Loucy (cell line): ENCODE measurements at regions not wholly inside any gene's neighbourhood (a gene's known extent, or its start where the extent isn't known, plus 50 kb on each side); places are given as distances from the start of the nearest gene placed in this dataset.
"Not testable (repeated sequence)": the region's sequence is repeated elsewhere in the genome, so short reads cannot be mapped to it uniquely, and the experiment has no call there.

Experiments used
- H2AFZ ChIP-seq: fragments of 200-600 bp; sonication (generic); 2 replicates; pipeline ENCODE4 v1.6.0; 2016; ENCODE audit warnings: antibody characterized with exemption, mild to moderate bottlenecking, low read length, moderate library complexity
- H3F3A ChIP-seq: fragments of 200-600 bp; 2 replicates; pipeline ENCODE4 v1.6.0; 2016; ENCODE audit warnings: antibody characterized with exemption, low read depth, mild to moderate bottlenecking
- H3K27me3 ChIP-seq: fragments of 200-600 bp; sonication (generic); 2 replicates; pipeline ENCODE4 v1.6.1; 2014; ENCODE audit warnings: low read length, mild to moderate bottlenecking; ENCODE audit not compliant: insufficient read depth, poor library complexity, severe bottlenecking
- H3K36me3 ChIP-seq: fragments of 200-600 bp; sonication (generic); 2 replicates; pipeline ENCODE4 v1.6.1; 2016; ENCODE audit warnings: low read length; ENCODE audit not compliant: insufficient read depth
- H3K4me1 ChIP-seq: fragments of 200-600 bp; sonication (generic); 2 replicates; pipeline ENCODE4 v1.5.1; 2014; ENCODE audit warnings: low read length, mild to moderate bottlenecking; ENCODE audit not compliant: insufficient read depth, poor library complexity, severe bottlenecking
- H3K4me2 ChIP-seq: fragments of 200-600 bp; sonication (generic); 2 replicates; pipeline ENCODE4 v1.6.0; 2014; ENCODE audit warnings: antibody characterized with exemption, low read length, low read depth, mild to moderate bottlenecking; ENCODE audit not compliant: poor library complexity, severe bottlenecking
- H3K4me3 ChIP-seq: fragments of 200-600 bp; sonication (generic); 2 replicates; pipeline ENCODE4 v1.5.1; 2014; ENCODE audit warnings: low read length, mild to moderate bottlenecking, mixed read lengths; ENCODE audit not compliant: poor library complexity, severe bottlenecking
- H3K79me2 ChIP-seq: fragments of 200-600 bp; sonication (generic); 2 replicates; pipeline ENCODE4 v1.6.1; 2014; ENCODE audit warnings: low read length; ENCODE audit not compliant: insufficient read depth
- H3K9ac ChIP-seq: fragments of 200-600 bp; sonication (generic); 2 replicates; pipeline ENCODE4 v1.6.0; 2014; ENCODE audit warnings: mild to moderate bottlenecking, low read depth, low read length, moderate library complexity; ENCODE audit not compliant: poor library complexity, severe bottlenecking
- H3K9me2 ChIP-seq: fragments of 200-600 bp; sonication (generic); replicated peaks from 2 replicates; pipeline ENCODE4 v1.6.1; 2016; ENCODE audit warnings: low read depth, low read length, mixed read lengths
- H3K9me3 ChIP-seq: fragments of 200-600 bp; sonication (generic); 2 replicates; pipeline ENCODE4 v1.6.1; 2014; ENCODE audit warnings: mild to moderate bottlenecking, antibody characterized with exemption, low read length, low read depth; ENCODE audit not compliant: insufficient read depth
- H4K20me1 ChIP-seq: fragments of 200-600 bp; sonication (generic); 2 replicates; pipeline ENCODE4 v1.6.0; 2014; ENCODE audit warnings: antibody characterized with exemption, low read length, mild to moderate bottlenecking; ENCODE audit not compliant: insufficient read depth, poor library complexity, severe bottlenecking

DNA sequence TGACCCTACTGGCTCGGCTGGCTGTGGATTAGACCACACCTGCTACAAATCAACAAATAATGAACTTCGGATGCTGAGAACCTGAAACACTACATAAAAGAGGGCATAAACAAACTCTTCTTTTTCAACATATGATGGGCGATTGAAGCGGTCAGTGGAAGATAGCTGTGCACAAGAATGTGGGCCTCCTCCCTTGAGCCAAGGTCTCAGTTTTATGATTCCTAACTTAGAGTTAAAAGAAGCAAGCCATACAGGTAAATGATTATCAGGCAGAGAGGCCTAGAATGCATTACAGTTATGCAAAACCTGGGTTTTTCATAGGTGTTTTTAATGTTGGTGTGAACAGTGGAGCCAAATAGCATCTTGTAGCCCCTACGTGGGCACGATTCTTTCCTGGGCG, 307.9 kb upstream of the PLGLB1 start:
- not testable (repeated sequence) for H3K4me2 ChIP-seq, H3K4me1 ChIP-seq, H4K20me1 ChIP-seq, H3K36me3 ChIP-seq, H3K27me3 ChIP-seq, H3K4me3 ChIP-seq, H3F3A ChIP-seq, H3K9ac ChIP-seq, H3K9me3 ChIP-seq, H3K9me2 ChIP-seq, H3K79me2 ChIP-seq, H2AFZ ChIP-seq

DNA sequence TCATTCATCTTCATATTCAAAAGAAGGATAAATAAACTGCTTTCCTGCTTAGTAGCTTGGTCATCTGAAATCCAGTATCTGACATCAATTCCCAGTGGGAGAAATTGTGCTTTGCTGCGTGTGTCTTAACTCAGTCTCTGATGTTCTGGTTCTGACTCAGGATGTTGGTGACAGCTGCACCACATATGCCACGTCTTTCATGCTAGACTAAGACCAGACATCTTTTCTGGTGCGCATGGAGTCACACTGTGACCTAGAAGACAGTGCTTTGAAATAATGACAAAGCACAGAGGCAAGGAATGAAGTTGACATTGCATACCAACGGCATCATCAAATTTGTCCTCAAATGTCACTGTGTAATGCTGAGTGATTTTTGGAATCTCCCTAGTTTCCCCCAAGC, 308.8 kb upstream of the PLGLB1 start:
- H3K9ac ChIP-seq, H3K36me3 ChIP-seq, H4K20me1 ChIP-seq: not testable (repeated sequence)

GRCh38 chr2:87331940-87332583, 310.4 kb upstream of the PLGLB1 start:
- not testable (repeated sequence) for H2AFZ ChIP-seq, H3F3A ChIP-seq, H3K79me2 ChIP-seq, H3K4me3 ChIP-seq, H3K9me2 ChIP-seq, H3K4me2 ChIP-seq, H3K9ac ChIP-seq, H3K27me3 ChIP-seq, H3K36me3 ChIP-seq, H4K20me1 ChIP-seq, H3K4me1 ChIP-seq, H3K9me3 ChIP-seq

More for the DNA sequence above, 308.8 kb upstream of the PLGLB1 start:
- not testable (repeated sequence) for H3K9me2 ChIP-seq, H3K9me3 ChIP-seq, H3K4me1 ChIP-seq, H3K4me2 ChIP-seq, H3K4me3 ChIP-seq, H2AFZ ChIP-seq, H3K27me3 ChIP-seq, H3K79me2 ChIP-seq, H3F3A ChIP-seq

DNA sequence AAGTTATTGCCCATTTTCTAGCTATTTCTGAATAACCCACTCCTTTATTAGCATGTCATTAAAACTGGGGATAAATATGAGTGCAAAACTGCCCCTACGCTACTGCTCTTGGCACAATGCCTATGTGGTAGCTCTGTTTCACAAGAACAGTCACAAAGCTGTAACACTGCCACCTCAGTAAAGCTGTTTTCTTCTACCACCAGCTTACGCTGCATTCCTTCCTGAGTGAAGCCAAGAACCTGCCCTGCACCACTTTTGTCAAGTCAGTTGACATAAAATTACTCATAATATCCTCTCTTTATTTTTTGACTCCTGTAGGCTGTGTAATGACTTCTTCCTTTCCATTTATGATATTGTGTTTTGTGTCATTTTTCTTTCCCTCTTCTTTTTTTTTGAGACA, 313.2 kb upstream of the PLGLB1 start:
- not testable (repeated sequence) for H3K4me1 ChIP-seq, H3K79me2 ChIP-seq, H3K4me3 ChIP-seq, H3F3A ChIP-seq, H4K20me1 ChIP-seq, H3K9ac ChIP-seq, H2AFZ ChIP-seq, H3K9me3 ChIP-seq, H3K36me3 ChIP-seq, H3K4me2 ChIP-seq, H3K9me2 ChIP-seq, H3K27me3 ChIP-seq

- H3K4me3 ChIP-seq, H3K9me3 ChIP-seq, H3F3A ChIP-seq, H3K27me3 ChIP-seq, H3K4me1 ChIP-seq, H3K36me3 ChIP-seq, H2AFZ ChIP-seq, H3K4me2 ChIP-seq, H4K20me1 ChIP-seq, H3K9ac ChIP-seq, H3K79me2 ChIP-seq, H3K9me2 ChIP-seq: not testable (repeated sequence)
Measured at GRCh38 chr2:87338998-87339397, 317.4 kb upstream of the PLGLB1 start.

GRCh38 chr2:87341601-87342014, 320.0 kb upstream of the PLGLB1 start:
- H3K9ac ChIP-seq, H3K4me1 ChIP-seq, H2AFZ ChIP-seq, H3K9me3 ChIP-seq, H3K27me3 ChIP-seq, H3F3A ChIP-seq, H3K36me3 ChIP-seq, H3K4me3 ChIP-seq, H3K4me2 ChIP-seq, H3K9me2 ChIP-seq, H3K79me2 ChIP-seq, H4K20me1 ChIP-seq: not testable (repeated sequence)

- H4K20me1 ChIP-seq, H3K9me2 ChIP-seq: not testable (repeated sequence)
Measured at GRCh38 chr2:87342175-87342574, 320.5 kb upstream of the PLGLB1 start.

GRCh38 chr2:87343347-87343746, 321.7 kb upstream of the PLGLB1 start:
- not testable (repeated sequence) for H2AFZ ChIP-seq, H3K79me2 ChIP-seq, H3F3A ChIP-seq, H3K27me3 ChIP-seq, H3K4me1 ChIP-seq, H3K9ac ChIP-seq, H3K36me3 ChIP-seq, H3K9me2 ChIP-seq, H3K4me2 ChIP-seq, H3K9me3 ChIP-seq, H3K4me3 ChIP-seq, H4K20me1 ChIP-seq

More at GRCh38 chr2:87342175-87342574, 320.5 kb upstream of the PLGLB1 start:
- not testable (repeated sequence) for H3K27me3 ChIP-seq, H3K9ac ChIP-seq, H3F3A ChIP-seq, H3K36me3 ChIP-seq, H3K9me3 ChIP-seq, H3K4me1 ChIP-seq, H3K4me2 ChIP-seq, H2AFZ ChIP-seq, H3K4me3 ChIP-seq, H3K79me2 ChIP-seq
